ENCODE measurements at regions not wholly inside any gene's neighbourhood (a gene's known extent, or its start where the extent isn't known, plus 50 kb on each side); places are given as distances from the start of the nearest gene placed in this dataset.

DNA sequence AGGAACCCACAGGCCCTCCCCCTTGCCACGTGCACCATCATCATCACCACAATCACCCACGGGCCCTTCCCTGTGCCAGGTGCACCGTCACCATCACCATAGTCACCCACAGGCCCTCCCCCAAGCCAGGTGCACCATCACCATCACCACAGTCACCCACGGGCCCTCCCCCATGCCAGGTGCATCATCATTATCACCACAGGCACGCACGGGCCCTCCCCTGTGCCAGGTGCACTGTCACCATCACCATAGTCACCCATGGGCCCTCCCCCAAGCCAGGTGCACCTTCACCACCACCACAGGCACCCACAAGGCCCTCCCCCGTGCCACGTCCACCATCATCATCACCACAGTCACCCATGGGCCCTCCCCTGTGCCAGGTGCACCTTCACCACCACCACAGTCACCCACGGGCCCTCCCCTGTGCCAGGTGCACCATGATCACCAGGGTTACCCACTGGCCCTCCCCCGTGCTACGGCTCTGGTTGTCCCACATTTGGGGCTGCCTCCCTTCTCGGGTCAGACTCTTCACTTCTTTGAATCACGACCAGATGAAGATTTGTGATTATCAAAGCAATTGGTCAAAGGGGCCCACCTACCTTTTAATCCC is 69.1 kb upstream of the OLFM1 start:
- H3K9me3 ChIP-seq (ENCODE audit: insufficient read depth, low read length): peaks cover 4% of the 10 kb centered on the region; the same call in 1 of the 2 replicates
- no peak for TF ChIP-seq EZH2phosphoT487 (conservative IDR thresholded peaks at IDR 0.05; ENCODE audit: low read length)
- TF ChIP-seq, protein P1, sequence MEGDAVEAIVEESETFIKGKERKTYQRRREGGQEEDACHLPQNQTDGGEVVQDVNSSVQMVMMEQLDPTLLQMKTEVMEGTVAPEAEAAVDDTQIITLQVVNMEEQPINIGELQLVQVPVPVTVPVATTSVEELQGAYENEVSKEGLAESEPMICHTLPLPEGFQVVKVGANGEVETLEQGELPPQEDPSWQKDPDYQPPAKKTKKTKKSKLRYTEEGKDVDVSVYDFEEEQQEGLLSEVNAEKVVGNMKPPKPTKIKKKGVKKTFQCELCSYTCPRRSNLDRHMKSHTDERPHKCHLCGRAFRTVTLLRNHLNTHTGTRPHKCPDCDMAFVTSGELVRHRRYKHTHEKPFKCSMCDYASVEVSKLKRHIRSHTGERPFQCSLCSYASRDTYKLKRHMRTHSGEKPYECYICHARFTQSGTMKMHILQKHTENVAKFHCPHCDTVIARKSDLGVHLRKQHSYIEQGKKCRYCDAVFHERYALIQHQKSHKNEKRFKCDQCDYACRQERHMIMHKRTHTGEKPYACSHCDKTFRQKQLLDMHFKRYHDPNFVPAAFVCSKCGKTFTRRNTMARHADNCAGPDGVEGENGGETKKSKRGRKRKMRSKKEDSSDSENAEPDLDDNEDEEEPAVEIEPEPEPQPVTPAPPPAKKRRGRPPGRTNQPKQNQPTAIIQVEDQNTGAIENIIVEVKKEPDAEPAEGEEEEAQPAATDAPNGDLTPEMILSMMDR (IDR thresholded peaks at IDR 0.05; ENCODE audit: insufficient read depth, low read length, poor library complexity, severe bottlenecking): no peak
- H3K4me2 ChIP-seq (ENCODE audit: low read depth, low read length, poor library complexity, severe bottlenecking): no peak overlapping the region
- H4K20me1 ChIP-seq (ENCODE audit: low read depth, low read length): no peaks in the 10 kb centered on the region
- no peaks in the 10 kb centered on the region for H3F3A ChIP-seq (ENCODE audit: insufficient read depth)
- no peaks in the 10 kb centered on the region for H3K9me2 ChIP-seq (replicated peaks; ENCODE audit: insufficient read depth, low read length)
- H3K27ac ChIP-seq (ENCODE audit: low read depth, low read length): no peak overlapping the region
- H3K36me3 ChIP-seq (ENCODE audit: low read length): no peaks in the 10 kb centered on the region
- H3K4me3 ChIP-seq (ENCODE audit: insufficient read depth, low read length, poor library complexity, severe bottlenecking): no peak overlapping the region
- peaks cover 3% of the 10 kb centered on the region; the same call in 1 of the 2 replicates for H3K27me3 ChIP-seq (ENCODE audit: low read length)
- H2AFZ ChIP-seq (ENCODE audit: low read depth, low read length, severe bottlenecking): no peak overlapping the region
- no peak overlapping the region for H3K9ac ChIP-seq (ENCODE audit: low read length)
- no peaks in the 10 kb centered on the region for H3K79me2 ChIP-seq (ENCODE audit: insufficient read depth, low read length)

DNA sequence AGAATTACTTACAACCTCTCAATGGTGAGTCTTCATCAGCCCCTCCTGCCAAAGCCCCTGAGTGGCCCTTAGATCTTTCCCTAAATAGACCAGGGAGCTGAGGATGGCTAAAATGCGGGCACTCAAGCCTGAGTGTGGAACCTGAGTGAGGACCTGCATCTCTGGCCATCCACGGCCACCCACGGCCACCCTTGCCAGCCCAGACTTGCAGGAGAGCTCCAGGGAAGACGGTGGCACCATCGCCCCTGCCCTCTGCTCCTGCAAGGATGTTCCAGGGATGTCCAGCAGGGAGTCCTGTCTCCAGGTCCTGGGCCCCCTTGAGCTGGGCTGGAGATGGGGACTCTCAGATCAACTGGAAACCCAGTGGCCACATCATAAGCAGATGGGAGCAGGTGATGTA is 68.2 kb upstream of the OLFM1 start:
- no peaks in the 10 kb centered on the region for H3K79me2 ChIP-seq (ENCODE audit: insufficient read depth, low read length)
- H3K4me2 ChIP-seq (ENCODE audit: low read depth, low read length, poor library complexity, severe bottlenecking): no peak overlapping the region
- no peak overlapping the region for H3K4me3 ChIP-seq (ENCODE audit: insufficient read depth, low read length, poor library complexity, severe bottlenecking)
- no peak overlapping the region for H3K9ac ChIP-seq (ENCODE audit: low read length)
- H3K27ac ChIP-seq (ENCODE audit: low read depth, low read length): no peak overlapping the region
- H3K9me3 ChIP-seq (ENCODE audit: insufficient read depth, low read length): peaks cover 4% of the 10 kb centered on the region; the same call in 1 of the 2 replicates
- peaks cover 3% of the 10 kb centered on the region; the same call in 1 of the 2 replicates for H3K27me3 ChIP-seq (ENCODE audit: low read length)
- H3F3A ChIP-seq (ENCODE audit: insufficient read depth): no peaks in the 10 kb centered on the region
- no peak overlapping the region for H2AFZ ChIP-seq (ENCODE audit: low read depth, low read length, severe bottlenecking)
- H3K9me2 ChIP-seq (replicated peaks; ENCODE audit: insufficient read depth, low read length): no peaks in the 10 kb centered on the region
- TF ChIP-seq EZH2phosphoT487 (conservative IDR thresholded peaks at IDR 0.05; ENCODE audit: low read length): no peak
- TF ChIP-seq, protein P1 (IDR thresholded peaks at IDR 0.05; ENCODE audit: insufficient read depth, low read length, poor library complexity, severe bottlenecking): no peak
- no peaks in the 10 kb centered on the region for H3K36me3 ChIP-seq (ENCODE audit: low read length)
- H4K20me1 ChIP-seq (ENCODE audit: low read depth, low read length): no peaks in the 10 kb centered on the region

DNA sequence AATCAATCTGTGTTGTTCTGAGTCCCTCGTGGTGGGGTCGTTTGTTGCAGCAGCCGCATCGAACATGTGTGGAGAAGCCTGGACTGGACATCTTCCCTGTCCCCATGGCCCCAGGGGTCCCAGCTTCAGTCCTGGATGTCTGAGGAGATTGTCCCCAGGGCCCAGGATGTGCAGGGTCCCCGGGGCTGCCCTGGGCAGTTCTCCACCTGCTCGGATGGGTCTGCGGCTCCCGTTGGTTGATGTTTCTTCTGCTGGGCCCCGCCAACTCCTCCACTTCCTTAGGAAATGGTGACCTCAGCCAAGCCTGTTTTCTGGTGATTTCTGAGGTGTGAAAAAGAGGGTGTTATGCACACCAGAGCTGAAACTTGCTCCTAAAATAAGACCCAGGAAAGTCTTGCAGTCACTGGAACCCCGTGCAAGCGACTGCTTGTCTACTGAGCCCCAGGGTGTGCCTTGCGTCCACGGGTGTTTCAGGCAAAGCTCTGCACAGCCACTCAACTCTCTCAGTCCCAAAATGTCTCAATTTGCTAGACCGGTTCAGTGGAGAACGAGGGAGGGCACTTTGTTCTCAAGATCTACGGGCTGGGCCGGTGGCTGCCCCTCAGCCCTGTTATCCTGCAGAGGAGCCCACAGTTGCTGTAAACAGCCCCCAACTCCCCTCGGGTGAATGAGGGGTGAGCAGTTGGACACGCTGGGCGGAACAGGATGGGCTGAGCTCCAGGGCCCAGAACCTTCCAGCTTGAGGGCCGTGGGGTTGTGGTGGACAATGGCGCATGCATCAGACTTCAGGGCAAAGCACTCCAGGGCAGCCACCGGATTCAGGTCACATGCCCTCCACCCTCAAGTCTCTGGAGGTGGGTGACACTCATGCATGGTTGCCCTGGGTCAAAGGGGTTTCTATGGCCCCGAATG is 66.7 kb upstream of the OLFM1 start:
- Histone ChIP-seq H3K27me3 (ENCODE audit: low read length) (peaks cover 3% of the 10 kb centered on the region; the same call in 1 of the 2 replicates), H3K9me2 (replicated peaks; ENCODE audit: insufficient read depth, low read length) (no peaks in the 10 kb centered on the region), H3F3A (ENCODE audit: insufficient read depth) (no peaks in the 10 kb centered on the region), H3K4me2 (ENCODE audit: low read depth, low read length, poor library complexity, severe bottlenecking) (no peak overlapping the region), H3K27ac (ENCODE audit: low read depth, low read length) (no peak overlapping the region), H3K79me2 (ENCODE audit: insufficient read depth, low read length) (no peaks in the 10 kb centered on the region), H2AFZ (ENCODE audit: low read depth, low read length, severe bottlenecking) (no peak overlapping the region), H3K9ac (ENCODE audit: low read length) (no peak overlapping the region), H3K9me3 (ENCODE audit: insufficient read depth, low read length) (peaks cover 4% of the 10 kb centered on the region; the same call in 1 of the 2 replicates), H4K20me1 (ENCODE audit: low read depth, low read length) (no peaks in the 10 kb centered on the region), H3K4me3 (ENCODE audit: insufficient read depth, low read length, poor library complexity, severe bottlenecking) (no peak overlapping the region), H3K36me3 (ENCODE audit: low read length) (no peaks in the 10 kb centered on the region)
- TF ChIP-seq EZH2phosphoT487 (conservative IDR thresholded peaks at IDR 0.05; ENCODE audit: low read length): no peak
- TF ChIP-seq, protein P1 (IDR thresholded peaks at IDR 0.05; ENCODE audit: insufficient read depth, low read length, poor library complexity, severe bottlenecking): no peak

All from SU-DHL-6 (cell line).